BE2C (cell line): ENCODE measurements at regions not wholly inside any gene's neighbourhood (a gene's known extent, or its start where the extent isn't known, plus 50 kb on each side); places are given as distances from the start of the nearest gene placed in this dataset.

Experiments
- DNase-seq: peaks from one replicate; pipeline ENCODE4 v3.0.0-alpha.2; 2020
- H3K27me3 ChIP-seq: fragments of 250-450 bp; sonication (Bioruptor Pico); 2 replicates; pipeline ENCODE4 v1.5.1; 2020; ENCODE audit warnings: mild to moderate bottlenecking
- H3K36me3 ChIP-seq: fragments of 250-450 bp; sonication (Bioruptor Pico); 2 replicates; pipeline ENCODE4 v1.5.1; 2020; ENCODE audit warnings: mild to moderate bottlenecking
- H3K4me1 ChIP-seq: fragments of 250-450 bp; sonication (Bioruptor Pico); 2 replicates; pipeline ENCODE4 v1.5.1; 2020
- H3K4me3 ChIP-seq: 2 replicates; pipeline ENCODE4 v1.5.1; 2011; ENCODE audit warnings: low read depth, low read length
- H3K9me3 ChIP-seq: fragments of 250-450 bp; sonication (Bioruptor Pico); 2 replicates; pipeline ENCODE4 v1.5.1; 2020
- TF ChIP-seq, protein P1 (sequence below): IDR thresholded peaks from 2 replicates; pipeline ENCODE4 v1.5.1; 2012; ENCODE audit warnings: mild to moderate bottlenecking, low read depth, low read length

DNA sequence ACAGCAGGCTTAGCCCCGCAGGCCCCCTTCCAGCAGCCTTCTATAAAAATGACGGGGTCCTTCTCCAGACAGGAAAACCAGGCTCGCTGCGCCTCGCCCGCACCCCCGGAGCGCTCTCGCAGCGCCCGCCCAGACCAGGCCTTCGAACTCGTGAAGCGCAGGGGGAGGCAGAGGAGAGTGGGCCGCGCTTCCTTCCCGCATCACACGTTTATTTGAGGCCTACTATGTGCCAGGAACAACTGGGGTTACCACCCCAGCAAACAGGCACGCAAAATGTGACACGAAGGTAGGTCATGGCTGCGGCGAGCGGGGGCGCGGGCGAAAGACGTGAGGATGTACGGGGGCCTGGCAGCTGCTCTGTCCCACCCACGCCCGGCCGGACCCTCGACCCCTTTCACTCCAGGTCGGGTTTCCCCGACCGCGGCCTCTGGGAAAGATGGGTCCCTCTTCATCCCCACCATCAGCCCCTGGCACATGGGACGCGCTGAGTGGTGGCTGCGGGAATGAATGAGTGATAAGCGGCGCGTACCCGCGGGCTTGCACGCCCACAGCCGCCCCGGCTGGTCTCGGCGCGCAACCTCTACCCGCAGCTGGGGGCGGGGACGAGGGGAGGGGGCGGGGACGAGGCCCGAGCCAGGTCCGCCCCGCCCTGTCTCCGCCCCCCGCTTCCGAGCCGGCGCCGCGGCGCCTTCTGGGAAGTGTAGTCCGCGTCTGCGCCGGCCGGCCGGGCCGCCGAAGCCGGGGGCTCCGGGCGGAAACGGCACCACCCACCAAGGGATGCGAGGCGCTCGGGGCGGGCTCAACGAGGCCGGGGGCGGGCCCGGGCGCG, 59.1 kb downstream of the ZNF467 start:
- Histone ChIP-seq H3K27me3 (no peaks in the 10 kb centered on the region), H3K36me3 (no peaks in the 10 kb centered on the region), H3K4me1 (no peaks in the 10 kb centered on the region; the same call in 1 of the 2 replicates), H3K9me3 (peaks cover 4% of the 10 kb centered on the region), H3K4me3 (peak overlapping the region; percentile 61)
- peak; percentile 97 for DNase-seq
- TF ChIP-seq, protein P1, sequence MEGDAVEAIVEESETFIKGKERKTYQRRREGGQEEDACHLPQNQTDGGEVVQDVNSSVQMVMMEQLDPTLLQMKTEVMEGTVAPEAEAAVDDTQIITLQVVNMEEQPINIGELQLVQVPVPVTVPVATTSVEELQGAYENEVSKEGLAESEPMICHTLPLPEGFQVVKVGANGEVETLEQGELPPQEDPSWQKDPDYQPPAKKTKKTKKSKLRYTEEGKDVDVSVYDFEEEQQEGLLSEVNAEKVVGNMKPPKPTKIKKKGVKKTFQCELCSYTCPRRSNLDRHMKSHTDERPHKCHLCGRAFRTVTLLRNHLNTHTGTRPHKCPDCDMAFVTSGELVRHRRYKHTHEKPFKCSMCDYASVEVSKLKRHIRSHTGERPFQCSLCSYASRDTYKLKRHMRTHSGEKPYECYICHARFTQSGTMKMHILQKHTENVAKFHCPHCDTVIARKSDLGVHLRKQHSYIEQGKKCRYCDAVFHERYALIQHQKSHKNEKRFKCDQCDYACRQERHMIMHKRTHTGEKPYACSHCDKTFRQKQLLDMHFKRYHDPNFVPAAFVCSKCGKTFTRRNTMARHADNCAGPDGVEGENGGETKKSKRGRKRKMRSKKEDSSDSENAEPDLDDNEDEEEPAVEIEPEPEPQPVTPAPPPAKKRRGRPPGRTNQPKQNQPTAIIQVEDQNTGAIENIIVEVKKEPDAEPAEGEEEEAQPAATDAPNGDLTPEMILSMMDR: no peak

DNA sequence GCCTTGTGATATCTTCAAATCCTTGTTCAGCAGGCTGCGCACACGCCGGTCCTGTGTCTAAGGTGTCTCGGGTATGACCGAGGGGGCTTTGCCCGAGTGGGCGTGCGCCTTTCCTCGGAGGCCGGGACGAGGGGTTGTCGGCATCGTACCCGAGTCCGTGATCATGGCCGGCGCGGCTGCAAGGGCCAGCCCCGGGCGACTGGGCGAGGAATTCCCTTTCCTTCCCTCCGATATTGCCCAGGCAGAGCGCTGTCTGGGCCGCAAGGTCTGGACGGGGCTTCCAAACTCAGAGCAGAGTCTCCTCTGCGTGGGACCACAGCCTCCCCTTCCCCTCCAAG, 59.7 kb downstream of the ZNF467 start:
- Histone ChIP-seq H3K27me3 (no peaks in the 10 kb centered on the region), H3K36me3 (no peaks in the 10 kb centered on the region), H3K4me1 (no peaks in the 10 kb centered on the region), H3K9me3 (peaks cover 4% of the 10 kb centered on the region), H3K4me3 (no peak overlapping the region)
- TF ChIP-seq, protein P1: no peak
- DNase-seq: no peak

DNA sequence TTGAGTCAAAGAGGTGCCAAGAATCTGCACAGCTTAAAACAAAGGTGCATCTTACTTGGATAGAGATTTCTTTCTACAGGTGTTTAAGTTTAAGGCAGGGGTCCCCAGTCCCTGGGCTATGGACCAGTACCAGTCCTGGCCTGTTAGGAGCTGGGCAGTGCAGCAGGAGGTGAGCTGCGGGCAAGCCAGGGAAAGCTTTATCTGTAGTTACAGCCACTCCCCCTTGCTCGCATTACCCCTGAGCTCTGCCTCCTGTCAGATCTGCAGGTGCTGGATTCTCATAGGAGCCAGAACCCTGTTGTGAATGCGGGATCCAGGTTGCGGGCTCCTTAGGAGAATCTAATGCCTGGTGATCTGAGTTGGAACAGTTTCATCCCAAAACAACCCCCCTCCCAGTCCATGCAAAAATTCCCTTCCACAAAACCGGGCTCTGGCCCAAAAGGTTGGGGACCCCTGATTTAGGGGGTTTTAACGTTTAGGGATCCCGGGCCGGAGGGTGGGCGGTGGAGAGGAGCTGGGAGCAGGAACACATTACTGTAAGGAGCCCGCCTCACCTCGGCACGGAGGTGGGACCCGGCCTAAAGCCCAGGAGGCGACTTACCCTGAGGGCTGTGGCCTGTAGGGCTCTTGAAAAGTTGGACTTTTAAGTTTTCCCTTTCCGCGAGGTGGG, 60.2 kb downstream of the ZNF467 start:
- Histone ChIP-seq H3K9me3 (peaks cover 4% of the 10 kb centered on the region), H3K4me3 (no peak overlapping the region), H3K36me3 (no peaks in the 10 kb centered on the region), H3K4me1 (no peaks in the 10 kb centered on the region), H3K27me3 (no peaks in the 10 kb centered on the region)
- DNase-seq: no peak
- TF ChIP-seq, protein P1: no peak

DNA sequence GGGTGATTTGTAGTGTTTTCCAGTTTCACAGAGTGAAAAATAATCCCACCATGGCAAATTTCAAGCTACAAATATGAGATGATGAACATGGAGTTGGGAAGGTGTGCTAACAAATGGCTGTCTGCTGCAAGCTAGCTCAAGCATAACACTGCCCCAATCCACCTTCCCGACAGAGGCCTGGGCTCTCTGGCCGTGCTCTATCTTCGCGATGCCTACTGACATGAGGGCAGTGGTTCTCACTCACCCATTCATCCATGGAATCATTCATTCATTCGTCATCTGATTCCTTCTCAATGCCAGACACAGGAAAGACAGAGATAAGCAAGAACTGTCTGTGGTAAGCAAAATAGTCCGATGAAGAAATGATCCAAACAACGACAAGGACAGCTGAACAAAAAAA, 65.4 kb downstream of the ZNF467 start:
- TF ChIP-seq, protein P1: no peak
- Histone ChIP-seq H3K4me3 (no peak overlapping the region), H3K4me1 (no peaks in the 10 kb centered on the region), H3K27me3 (no peaks in the 10 kb centered on the region), H3K9me3 (peaks cover 4% of the 10 kb centered on the region), H3K36me3 (no peaks in the 10 kb centered on the region)
- no peak for DNase-seq

DNA sequence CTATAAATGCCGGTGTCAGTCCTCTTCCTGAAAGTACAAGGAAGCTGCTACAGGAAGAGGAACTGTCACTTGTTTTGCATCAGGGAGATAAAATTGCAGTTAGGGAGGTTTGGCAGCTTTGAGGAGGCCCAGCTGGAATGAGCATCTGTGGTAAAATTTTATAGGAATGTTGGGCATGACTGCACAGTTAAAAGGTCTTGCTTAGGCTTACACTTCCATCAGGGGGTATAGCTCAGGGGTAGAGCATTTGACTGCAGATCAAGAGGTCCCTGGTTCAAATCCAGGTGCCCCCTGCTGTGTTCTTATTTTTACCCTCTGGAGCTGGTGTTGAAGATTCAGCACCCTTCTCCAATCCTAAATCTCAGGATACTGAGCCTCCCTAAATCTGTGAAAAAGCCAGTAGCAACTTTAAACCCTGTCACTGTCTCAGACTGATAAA, 65.9 kb downstream of the ZNF467 start:
- H3K27me3 ChIP-seq: no peaks in the 10 kb centered on the region
- peaks cover 4% of the 10 kb centered on the region for H3K9me3 ChIP-seq
- no peak overlapping the region for H3K4me3 ChIP-seq
- TF ChIP-seq, protein P1: no peak
- no peaks in the 10 kb centered on the region for H3K4me1 ChIP-seq
- no peak for DNase-seq
- no peaks in the 10 kb centered on the region for H3K36me3 ChIP-seq

DNA sequence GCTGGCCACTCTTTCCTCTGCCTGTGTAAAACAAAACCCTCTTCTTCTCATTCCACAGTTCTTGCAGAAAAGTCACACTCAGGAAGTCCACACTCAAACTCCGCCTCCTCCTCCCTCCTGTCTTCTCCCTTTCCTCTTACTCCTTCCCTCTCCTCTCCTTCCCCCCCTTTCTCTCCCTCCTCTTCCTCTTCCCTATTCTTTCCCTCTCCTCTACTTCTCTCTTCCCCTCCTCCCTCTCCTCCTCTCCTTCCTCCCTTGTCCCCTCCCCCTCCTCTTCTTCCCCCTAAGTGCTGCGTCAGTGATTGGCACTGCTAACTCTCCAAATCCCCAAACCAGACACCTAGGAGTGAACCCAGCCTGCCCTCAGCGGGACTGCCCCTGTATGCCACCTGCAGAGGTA, 67.0 kb downstream of the ZNF467 start:
- H3K36me3 ChIP-seq: no peaks in the 10 kb centered on the region
- TF ChIP-seq, protein P1: no peak
- DNase-seq: no peak
- H3K27me3 ChIP-seq: no peaks in the 10 kb centered on the region
- H3K4me3 ChIP-seq: no peak overlapping the region
- no peaks in the 10 kb centered on the region for H3K4me1 ChIP-seq
- peaks cover 4% of the 10 kb centered on the region for H3K9me3 ChIP-seq
